WI38 (cell line): ENCODE measurements at regions not wholly inside any gene's neighbourhood (a gene's known extent, or its start where the extent isn't known, plus 50 kb on each side); places are given as distances from the start of the nearest gene placed in this dataset.

ENCODE experiments used
- H3K4me3 ChIP-seq: 2 replicates; pipeline ENCODE4 v1.5.1; 2011; ENCODE audit warnings: low read depth, mild to moderate bottlenecking, control low read depth, low read length
- CTCF ChIP-seq: IDR thresholded peaks from 2 replicates; pipeline ENCODE4 v1.5.1; 2012; ENCODE audit warnings: low read depth, mild to moderate bottlenecking, control low read depth, low read length

- TF ChIP-seq CTCF, result no peak
These were observed 246.0 kb downstream of the BMP4 start for GRCh38 chr14:53710615-53711014.

GRCh38 chr14:53709381-53709780 lies 247.2 kb downstream of the BMP4 start:
- H3K4me3 ChIP-seq, result no peak overlapping the region
- no peak for TF ChIP-seq CTCF

More at GRCh38 chr14:53710615-53711014, 246.0 kb downstream of the BMP4 start:
- H3K4me3 ChIP-seq, result no peak overlapping the region

DNA sequence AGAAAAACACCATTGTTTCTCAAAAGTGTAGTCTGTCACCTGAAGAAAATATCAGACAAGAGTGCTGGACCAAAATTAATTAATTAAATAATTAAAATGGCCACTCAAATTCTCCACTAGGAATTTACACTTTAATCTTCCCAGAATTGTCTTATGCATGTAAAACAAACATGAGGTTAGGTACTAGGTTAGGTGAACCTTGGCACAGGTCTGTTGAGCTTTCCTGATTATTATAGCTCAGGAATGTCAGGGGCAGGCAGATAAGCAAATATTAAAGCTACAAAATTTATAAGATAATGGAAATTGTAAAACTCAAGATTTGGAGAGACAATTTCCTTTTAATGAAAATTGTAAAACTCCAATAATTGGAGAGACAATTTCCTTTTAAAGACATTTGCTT lies 253.2 kb downstream of the BMP4 start:
- TF ChIP-seq CTCF, result no peak
- H3K4me3 ChIP-seq, result no peak overlapping the region

GRCh38 chr14:53701108-53701875 lies 255.3 kb downstream of the BMP4 start:
- no peak for TF ChIP-seq CTCF

DNA sequence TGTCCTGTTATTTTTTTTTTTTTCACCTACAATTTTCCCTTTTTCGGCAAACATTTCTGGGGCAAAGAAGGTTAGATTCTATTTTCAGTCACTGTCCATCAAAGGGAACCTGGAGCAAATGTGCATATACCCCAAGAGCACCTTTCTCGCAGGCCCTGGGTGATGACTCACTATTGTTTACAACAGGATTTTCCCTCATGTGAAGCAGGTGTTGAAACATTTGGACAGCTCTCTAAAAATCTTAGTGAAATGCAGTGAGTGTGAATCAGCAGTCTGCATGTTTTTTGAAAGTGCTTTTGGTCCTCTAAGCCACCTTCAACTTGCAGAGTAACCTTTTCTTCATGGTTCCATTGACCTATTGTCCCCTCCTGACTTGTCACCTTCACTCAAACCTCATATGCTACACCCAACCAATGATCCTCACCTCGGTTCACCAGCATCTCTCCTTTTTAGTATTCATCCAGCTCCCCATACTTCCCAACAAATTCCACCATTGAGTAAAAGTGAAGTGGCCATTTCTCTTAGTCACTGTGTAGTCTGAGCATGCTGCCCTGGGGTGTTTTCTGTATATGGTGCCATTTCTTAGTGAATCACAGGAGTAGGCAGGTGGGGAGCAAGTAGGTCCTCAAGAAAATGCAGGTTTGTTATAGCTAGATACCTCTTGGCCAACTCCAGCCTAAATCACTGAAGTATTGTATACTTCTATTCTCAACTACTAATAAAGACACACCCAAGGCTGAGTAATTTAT lies 260.2 kb downstream of the BMP4 start:
- H3K4me3 ChIP-seq, result no peak overlapping the region
- no peak for TF ChIP-seq CTCF

More at GRCh38 chr14:53701108-53701875, 255.3 kb downstream of the BMP4 start:
- no peak overlapping the region for H3K4me3 ChIP-seq

GRCh38 chr14:53695692-53696214 lies 260.9 kb downstream of the BMP4 start:
- H3K4me3 ChIP-seq, result no peak overlapping the region

More at GRCh38 chr14:53695692-53696214, 260.9 kb downstream of the BMP4 start:
- no peak for TF ChIP-seq CTCF
